GM18858 (cell line): ENCODE measurements at regions not wholly inside any gene's neighbourhood (a gene's known extent, or its start where the extent isn't known, plus 50 kb on each side); places are given as distances from the start of the nearest gene placed in this dataset.

Source experiments
- ATAC-seq: cut with Tn5 transposase; IDR thresholded peaks from one replicate; pipeline ENCODE4 v1.9.1; 2021; ENCODE audit not compliant: unreplicated experiment

DNA sequence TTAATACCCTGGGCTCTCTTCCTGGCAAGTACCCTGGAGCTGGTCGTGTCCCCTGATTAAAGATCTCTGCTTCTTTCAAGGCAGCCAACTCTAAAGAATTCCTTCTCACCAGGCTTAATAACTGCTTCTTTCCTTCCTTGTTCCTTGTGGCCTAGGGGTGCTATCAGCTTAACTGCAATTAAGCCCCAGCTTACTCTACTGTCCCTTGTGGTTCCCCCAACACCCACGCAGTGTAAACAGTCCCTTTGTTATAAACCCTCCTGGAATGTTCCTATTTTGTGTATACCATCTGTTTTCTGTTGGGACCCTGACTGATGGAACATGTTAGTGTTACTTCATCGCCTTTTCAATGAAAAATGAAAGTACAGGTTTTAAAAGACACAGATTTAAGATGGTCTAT lies 126.4 kb upstream of the KIRREL3 start:
- no peak for ATAC-seq

DNA sequence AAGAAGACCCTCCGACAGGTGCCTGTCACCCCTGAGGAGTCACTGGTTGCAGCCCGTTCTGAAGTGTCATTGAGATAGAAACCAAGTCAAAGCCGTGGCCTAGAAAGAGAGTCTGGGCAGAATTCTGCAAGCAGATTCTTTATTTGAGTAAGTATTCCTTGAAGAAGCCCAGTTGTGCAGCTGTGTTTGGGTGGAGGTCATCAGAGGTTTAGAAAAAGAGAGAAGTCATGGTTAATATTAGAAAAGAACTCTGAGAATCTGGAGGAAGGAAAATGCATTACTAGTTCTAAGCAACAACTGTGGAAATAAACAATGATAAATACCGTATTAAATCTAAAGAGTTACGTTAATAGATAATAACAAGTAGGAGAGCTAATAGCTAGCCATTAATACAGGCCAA lies 118.8 kb upstream of the KIRREL3 start:
- ATAC-seq: no peak

DNA sequence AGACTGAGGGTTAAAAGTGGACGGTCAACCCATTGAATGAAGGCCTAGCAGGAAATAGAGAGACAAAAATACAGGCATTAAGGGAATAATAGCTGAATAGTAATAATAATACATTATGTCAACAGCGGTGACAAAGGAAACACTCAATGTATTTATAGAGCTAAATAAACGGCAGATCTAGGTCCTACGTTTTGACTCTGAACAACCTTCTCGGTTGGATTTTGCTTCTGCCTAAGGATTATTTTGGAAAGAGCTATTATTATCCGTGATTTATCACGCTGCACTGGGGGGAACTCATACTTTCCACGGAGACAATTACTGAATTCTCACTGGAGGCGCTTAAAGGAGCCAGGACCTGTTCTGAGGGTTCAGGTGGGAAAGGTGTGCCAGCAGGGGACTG lies 118.2 kb upstream of the KIRREL3 start:
- ATAC-seq: no peak

DNA sequence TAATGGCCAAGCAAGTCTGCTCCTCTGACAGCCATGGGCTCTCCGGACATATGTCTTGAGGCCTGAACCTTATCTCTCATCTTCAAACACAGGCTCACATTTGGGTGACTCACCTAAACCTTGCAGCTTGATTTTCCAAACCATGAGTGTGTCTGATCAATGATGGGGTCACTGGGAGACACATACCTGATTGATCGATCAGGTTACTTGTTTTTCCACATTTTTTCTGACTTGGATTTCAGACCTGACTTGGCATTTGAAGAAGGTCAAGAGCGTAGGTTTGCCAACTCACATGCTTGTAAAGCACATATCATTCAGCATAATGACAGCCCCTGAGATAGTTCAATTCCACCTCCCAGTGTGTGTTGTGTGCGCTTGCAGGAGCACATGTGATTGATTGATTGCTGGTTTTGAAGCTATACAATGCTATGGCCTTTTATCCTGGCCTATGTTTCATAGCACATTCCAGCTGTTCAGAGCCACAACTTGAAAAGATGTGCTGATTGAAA lies 116.7 kb upstream of the KIRREL3 start:
- ATAC-seq: no peak

DNA sequence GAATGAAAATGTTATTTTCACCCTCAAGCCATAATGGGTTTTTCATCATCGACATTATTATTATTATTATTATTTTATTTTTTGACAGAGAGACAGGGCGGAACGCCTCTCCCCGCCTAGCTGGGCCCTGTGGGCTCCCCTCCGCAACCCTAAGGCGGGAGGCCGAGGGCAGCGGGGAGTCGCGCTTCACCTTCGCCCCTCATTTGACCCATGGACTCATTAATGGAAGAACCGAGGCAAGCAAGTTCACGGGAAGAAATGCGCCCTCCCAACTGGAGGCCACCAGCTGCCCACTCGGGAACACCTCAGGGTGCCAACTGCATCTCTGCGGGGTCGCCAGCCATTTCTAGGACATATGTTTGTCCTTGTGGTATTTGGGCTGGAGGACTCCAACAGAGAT lies 115.3 kb upstream of the KIRREL3 start:
- ATAC-seq: no peak

DNA sequence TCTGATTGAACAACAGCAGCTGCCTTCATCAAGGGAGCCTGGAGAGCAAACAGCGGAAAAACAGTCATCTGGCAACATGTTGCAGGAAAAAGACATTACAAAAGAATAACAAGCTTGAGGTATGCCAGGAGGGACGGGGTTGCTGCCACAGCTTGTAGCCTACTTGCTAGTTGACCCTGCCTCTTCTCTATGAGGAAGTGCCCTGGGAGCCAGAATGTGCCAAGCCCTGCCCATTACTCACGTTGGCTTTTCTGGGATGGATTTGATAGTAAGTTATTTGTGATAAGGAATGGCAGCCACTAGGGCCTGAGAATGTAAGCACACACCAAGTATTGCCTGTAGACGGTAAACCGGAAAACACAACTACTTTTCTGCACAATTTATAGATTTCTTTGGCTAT lies 113.5 kb upstream of the KIRREL3 start:
- ATAC-seq: no peak

DNA sequence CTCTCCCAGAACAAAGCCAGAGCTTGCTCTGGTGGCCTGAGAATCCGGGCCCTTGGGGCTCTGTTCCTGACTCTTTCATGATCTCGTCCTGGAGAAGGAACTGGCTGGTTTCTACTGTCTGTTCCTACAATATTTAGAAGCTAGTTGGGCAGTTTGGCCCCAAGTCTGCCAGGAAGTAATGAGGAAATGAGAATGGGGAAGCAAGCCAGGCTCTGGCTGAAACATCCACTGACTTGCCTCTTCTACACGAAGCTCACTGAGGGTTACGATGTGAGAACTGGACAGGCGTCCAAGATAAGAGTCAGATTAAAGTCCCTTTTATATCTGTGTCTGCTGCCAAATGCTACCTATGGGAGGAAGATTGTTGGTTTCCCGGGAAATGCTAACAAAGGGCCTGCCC lies 110.0 kb upstream of the KIRREL3 start:
- no peak for ATAC-seq

DNA sequence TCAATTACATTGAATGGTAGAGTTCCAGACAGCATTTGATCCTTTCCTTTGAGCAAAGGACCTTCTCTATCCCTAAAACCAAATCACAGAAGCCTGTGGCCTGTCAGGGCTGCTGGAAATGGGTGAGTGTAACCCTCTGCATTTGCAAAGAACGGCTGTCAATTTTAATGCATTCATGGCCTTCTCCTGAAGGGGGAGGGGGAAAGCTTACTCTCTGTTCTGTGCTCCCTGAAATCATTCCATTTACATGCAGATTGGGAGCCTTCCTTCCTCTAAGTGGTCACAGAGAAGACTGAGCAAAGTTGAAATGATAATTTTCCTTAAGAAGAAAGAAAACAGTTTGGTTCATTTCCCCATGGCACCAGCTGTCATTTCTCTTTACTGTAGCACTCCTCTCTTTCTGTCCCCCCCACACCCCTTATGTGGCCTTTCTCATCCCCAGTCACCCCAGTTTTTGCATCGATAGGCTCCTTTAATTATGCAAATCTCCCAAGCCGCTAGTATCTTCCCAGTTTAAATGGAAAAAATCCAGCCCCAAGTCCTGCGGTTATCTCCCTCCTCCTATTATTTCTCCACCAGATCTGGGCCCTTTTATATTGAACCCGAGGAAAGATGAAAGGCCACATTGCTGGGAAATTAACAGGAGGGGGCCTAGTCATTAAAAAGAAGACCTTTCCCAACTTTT lies 109.4 kb upstream of the KIRREL3 start:
- ATAC-seq: no peak

DNA sequence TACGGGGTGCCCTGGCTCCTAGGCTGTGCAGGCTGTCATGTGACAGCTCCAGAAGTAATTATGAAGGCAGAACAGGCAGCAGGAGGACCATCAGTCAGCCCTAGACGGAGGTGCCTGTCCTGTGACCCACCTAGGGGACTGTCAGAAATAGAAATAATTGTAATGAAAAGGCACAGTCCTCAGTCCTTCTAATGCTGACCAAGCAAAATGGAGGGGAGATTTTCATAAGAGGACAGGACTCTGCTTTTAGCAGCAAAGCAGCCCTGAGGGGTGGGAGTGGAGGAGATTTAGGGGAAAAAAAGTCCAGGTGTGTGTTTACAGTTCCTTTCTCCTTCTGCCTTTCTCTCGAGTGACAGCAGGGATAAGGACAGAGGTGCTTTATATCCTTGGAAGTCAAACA lies 108.3 kb upstream of the KIRREL3 start:
- ATAC-seq: no peak

DNA sequence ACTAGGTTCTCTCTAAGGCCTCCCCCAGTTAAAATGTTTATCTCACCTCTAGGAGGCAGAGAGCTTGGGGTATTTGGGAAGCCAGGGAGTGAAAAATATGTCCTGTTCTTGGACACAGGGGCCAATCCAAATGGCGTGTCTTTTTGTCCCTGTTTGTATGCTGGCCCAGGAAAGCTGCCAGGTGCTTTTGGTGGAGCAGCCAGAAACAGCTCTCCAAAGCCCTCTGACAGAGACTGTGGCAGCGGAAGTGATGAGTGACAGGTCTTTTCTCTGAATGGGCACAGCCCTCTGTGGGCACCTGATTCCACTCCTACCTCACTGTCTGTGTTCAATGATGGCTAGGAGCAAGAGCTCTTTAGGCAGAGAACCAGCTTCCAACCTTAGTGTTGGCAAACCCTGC lies 106.4 kb upstream of the KIRREL3 start:
- ATAC-seq: no peak

DNA sequence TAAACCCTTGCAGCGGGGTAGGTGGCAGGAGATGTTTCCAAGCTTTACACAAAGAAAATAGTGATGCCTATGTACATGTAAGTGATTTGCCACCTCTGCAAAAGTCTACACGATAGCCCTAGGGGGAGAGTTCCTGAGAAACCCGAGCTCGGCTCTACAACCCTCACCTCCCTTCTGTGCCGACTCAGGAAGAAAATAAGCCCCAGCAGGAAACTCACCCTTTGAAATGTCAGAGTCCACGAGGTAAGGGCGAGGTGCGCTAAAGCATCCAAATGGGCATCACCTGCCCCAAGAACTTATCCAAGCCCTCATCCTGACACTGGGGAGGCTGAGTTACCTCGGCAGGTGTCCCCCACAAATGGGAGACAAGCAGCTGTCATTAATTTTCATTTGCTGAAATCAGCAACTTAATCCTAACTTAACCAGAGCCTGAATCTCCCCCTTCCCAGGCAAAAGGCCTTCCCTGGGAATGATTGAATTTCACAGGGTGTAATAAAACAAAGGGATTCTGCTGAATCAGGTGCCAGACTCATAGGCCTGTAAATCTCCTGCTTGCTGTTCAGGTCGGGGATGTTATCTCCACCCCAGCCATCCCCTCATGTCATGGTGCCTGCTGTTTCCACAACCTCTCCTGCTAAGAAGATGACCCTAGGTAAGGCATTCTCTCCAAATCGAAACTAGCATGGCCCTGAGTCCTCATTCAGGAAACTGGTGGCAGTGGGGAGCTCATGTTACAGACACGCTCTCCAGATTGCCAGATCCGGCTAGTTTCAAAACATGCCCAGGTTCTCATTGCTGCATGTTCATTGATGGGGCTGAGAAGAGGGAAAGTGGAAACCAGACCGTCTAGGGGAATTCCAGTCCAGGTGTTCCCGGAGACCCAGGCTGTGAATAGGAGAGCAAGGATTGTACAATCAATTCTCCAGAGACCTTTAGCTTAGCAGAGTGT lies 105.3 kb upstream of the KIRREL3 start:
- no peak for ATAC-seq

DNA sequence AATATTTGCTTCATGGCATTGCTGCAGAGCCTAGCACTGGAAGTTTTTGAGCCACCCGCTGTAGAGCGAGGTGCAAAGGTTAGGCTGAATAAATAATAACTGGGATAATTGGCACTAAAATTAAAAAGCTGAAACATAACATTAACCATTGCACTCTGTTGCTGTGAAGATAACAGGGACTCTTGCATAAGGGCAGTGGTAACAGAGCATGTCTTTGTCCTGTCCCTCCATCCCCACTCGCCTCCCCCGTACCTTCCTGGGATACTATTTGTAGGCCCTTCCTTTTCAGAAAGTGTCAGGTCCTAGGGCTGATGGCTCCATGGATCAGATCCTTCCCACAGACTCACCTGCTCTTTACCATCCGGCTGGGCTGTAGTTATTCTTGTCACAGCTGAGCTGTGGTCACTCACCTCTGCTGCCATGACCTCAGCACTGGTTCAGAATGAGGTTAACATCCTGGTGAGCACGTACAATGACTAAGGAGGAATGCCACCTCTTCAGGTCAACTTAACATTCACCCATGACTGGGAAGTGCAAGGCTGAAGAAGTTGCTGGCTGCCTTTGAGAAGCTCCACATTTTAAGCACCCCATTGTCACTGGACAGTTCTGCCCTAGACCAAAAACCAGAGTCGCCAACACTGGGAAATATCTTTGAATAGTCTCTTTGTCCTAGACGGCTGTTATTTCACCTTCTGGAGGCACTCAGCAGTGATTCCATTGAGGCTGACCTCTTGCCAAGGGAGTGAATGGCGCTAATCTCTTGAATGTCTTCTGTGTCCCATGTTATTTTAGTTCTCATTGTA lies 103.2 kb upstream of the KIRREL3 start:
- ATAC-seq: no peak

DNA sequence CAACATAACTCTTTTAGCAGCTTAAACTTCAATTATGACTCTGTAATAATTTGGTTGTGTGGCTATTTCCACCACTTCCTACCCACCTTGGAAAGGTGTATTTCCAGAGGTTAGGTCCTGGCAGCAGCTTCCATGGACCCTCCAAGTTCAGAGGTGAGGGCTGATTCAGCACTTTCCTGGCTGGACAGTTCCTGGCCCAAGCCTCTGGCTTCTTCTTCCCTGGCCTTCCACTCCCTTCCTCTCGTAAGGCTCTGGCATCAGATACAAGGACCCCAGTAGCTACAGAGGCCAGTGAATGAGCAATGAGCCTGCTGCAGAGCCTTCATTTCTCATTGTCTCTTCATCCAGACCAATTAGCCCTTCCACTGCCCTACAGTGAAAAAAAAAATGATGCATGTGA lies 98.1 kb upstream of the KIRREL3 start:
- no peak for ATAC-seq

DNA sequence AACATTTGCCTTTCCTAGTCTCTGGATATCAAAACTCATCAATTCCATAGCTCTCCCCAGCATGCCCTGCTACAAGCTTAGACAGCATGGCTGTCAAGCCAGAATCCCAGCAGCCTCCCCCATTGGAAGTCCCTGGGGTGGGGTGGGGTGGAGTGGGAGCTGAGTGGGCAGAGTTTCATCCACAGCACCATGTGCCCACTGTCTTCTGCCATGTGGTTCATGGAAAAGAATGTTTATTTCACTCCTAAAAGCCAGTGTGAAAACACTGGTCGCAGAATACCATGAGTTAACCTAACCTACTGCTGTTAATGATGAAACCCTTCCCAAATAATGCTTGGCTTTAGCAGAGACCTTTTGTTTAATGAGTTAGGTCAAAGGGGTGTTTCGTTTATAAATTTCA lies 80.2 kb upstream of the KIRREL3 start:
- ATAC-seq: no peak

DNA sequence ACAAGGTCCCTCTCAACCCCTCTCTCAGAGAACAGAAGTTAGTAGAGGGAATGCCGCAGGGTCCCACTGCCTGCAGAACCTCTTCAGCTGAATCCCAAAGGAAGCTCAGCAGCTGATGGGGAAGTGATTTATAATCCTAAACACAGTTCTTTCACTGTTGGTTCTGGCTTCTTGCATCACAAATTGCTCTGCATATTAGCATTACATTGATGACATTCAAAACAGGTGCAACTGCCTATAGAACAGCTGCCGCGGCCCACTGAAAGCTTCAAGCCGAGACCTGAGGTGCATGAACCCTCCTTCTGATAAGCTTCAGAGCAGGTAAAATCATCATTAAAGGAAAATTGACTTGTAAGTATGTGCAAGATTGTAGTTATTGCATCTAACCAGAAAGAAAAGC lies 75.2 kb upstream of the KIRREL3 start:
- no peak for ATAC-seq

DNA sequence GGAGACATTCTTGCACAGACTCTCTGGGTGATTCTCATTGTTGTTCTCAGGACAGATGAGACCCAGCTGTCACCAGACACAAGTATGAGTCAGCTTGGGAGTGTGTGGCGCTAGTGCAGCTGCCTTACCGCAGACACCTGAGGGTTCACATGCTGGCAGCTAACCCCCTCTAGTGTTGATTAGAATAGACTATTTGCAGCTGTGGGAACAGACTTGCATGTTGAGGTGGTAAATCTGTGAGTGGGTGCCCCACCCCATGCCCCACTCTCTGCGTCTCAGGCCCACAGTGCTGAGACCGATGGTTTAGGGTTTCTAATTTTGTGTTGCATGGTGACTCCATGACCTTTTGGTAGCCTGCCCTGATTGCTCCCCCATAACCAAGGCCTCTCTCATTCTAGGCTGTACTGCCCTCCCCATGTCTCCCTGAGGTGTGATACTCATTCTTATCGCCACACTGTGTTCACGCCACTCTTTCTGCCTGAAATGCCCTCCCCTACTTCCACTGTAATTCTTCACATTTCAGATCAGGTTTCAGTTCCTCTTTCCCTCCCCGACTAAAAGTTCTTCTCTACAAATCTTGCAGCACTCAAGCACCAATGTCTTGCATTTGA lies 73.7 kb upstream of the KIRREL3 start:
- peak; percentile 86 for ATAC-seq

DNA sequence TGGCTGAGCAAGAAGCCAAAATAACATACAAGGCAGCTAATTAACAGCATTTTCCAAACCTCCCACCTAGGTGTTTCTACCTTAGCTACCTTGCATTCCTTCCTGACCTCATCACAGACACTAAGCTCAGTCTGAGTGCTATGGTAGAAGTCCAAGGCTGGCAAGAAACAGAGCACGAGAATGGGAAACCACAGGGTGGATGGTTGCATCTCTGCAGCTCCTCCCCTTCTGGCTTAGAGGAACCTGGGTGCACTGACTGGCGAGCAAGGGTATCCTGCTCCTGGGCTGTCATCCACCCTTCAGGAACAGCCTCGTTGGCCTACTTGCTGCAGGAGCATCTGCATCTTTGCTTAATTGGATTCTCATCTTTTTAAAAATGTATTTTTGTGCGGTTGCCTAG lies 73.1 kb upstream of the KIRREL3 start:
- no peak for ATAC-seq

DNA sequence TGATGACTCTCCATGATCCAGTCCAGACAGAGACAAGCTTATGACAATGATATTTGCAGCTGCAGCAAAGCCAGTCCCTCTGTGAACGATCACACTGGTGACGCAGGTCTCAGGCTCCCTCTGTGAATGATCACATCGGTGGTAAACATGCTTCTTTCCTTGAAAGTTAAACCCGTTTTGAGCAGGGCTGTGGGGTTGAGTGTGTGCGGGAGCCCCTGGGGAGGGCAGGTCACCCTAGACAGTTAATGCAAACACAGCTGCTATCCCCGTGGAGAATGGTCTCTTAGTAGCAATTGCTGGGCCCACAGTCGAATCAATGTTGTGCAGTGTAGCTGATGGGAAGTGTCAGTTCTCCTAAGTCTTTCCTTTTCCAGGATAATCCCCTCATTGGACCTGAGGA lies 71.0 kb upstream of the KIRREL3 start:
- ATAC-seq: no peak

DNA sequence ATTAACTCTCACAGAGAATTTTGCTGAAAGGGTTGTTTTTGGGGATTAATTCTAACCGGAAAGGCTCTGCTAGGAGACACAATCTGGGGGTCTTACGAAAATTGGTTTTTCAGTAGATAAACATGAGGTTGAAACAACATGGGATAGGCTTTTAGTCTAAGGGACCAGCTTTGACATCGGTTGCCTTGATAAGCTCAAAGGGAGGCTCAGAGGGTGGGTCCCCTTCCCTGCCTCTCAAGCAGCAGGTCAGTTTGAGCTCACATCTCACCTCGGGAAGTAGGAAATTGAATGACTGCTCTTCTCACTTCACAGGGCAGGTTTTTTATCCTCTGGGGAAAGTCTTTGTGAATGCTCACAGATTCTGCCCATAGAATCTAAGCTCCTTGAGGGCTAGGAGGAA lies 70.2 kb upstream of the KIRREL3 start:
- no peak for ATAC-seq

DNA sequence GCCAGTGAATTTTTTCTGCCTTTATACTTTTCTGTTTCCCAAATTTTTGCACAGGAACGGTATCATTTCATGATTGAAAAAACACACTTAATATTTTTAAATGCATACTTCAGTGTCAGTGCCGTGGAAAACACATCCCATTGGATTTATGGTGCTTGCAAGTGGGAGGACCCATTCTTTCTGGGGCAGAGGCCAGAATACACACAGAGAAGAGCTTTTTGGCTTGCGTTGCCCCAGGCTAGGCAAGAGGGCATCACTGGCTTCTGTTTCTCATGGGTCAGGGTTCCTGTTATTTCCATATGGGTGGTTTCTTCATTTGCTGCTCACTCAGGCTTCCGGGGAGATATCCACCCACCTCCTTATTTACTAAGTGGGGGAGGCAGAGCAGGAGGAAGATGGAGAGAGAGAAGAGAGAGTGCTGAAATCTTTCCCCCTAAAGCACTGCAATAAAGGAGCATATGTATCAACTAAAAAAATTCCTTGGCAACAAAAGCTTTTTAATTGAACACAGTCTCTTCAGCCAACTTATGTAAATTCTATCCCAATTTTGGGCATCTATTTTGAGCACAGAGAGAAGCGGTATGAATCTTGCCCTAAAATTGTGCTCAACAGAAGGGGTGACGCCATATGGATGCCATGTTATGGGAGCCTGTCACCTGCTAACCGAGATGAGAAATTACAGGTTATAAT lies 66.0 kb upstream of the KIRREL3 start:
- no peak for ATAC-seq
